HL-60 (cell line): ENCODE measurements at regions not wholly inside any gene's neighbourhood (a gene's known extent, or its start where the extent isn't known, plus 50 kb on each side); places are given as distances from the start of the nearest gene placed in this dataset.

ENCODE experiments used
- DNase-seq, 2 experiments: peaks; one replicate each; pipeline ENCODE4 v3.0.0-alpha.2; 2010 to 2020; ENCODE audit warnings: low read depth in 1 of 2, low spot score in 1 of 2
- H3K27ac ChIP-seq: fragments of 250-450 bp; sonication (Bioruptor Pico); replicated peaks from 2 replicates; pipeline ENCODE4 v1.5.1; 2020; ENCODE audit warnings: mild to moderate bottlenecking, moderate library complexity
- H3K27me3 ChIP-seq: fragments of 250-450 bp; sonication (Bioruptor Pico); 2 replicates; pipeline ENCODE4 v1.5.1; 2021; ENCODE audit warnings: mild to moderate bottlenecking, moderate library complexity; ENCODE audit not compliant: insufficient read depth, poor library complexity, severe bottlenecking
- H3K4me3 ChIP-seq: replicated peaks from 2 replicates; pipeline ENCODE4 v1.5.1; 2011; ENCODE audit warnings: mild to moderate bottlenecking, control low read depth, low read length; ENCODE audit not compliant: insufficient read depth
- GABPA ChIP-seq: IDR thresholded peaks from 2 replicates; pipeline ENCODE4 v1.6.1; 2012; ENCODE audit warnings: low read depth
- POLR2AphosphoS5 ChIP-seq: IDR thresholded peaks from 2 replicates; pipeline ENCODE4 v1.6.1; 2012; ENCODE audit warnings: low read depth
- SPI1 ChIP-seq: IDR thresholded peaks from 2 replicates; pipeline ENCODE4 v1.6.1; 2012; ENCODE audit warnings: low read depth, mild to moderate bottlenecking, borderline replicate concordance
- TF ChIP-seq, protein P1 (sequence below): IDR thresholded peaks from 2 replicates; pipeline ENCODE4 v1.6.1; 2012; ENCODE audit warnings: low read depth; ENCODE audit not compliant: insufficient replicate concordance
- TF ChIP-seq, protein P2 (sequence below): IDR thresholded peaks from one replicate; pipeline ENCODE4 v1.5.1; 2011; ENCODE audit warnings: low read length, control low read depth, inconsistent platforms; ENCODE audit not compliant: insufficient read depth

DNA sequence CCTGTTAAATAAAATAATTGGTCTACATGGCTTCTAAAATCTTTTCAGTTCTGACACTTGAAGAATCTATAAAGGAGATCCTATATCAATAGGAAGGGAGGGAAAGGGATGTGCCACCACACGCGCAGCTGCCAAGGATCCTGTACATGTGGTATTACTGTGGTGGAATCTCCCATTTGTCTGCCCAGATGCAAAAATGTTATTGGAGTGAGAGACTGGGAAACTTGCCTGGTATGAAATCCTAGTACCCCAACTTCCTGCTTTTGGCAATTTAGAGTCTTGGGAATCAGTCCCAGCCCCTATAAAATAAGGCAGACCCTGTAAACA, 81.9 kb upstream of the PICALM start:
- TF ChIP-seq, protein P1, sequence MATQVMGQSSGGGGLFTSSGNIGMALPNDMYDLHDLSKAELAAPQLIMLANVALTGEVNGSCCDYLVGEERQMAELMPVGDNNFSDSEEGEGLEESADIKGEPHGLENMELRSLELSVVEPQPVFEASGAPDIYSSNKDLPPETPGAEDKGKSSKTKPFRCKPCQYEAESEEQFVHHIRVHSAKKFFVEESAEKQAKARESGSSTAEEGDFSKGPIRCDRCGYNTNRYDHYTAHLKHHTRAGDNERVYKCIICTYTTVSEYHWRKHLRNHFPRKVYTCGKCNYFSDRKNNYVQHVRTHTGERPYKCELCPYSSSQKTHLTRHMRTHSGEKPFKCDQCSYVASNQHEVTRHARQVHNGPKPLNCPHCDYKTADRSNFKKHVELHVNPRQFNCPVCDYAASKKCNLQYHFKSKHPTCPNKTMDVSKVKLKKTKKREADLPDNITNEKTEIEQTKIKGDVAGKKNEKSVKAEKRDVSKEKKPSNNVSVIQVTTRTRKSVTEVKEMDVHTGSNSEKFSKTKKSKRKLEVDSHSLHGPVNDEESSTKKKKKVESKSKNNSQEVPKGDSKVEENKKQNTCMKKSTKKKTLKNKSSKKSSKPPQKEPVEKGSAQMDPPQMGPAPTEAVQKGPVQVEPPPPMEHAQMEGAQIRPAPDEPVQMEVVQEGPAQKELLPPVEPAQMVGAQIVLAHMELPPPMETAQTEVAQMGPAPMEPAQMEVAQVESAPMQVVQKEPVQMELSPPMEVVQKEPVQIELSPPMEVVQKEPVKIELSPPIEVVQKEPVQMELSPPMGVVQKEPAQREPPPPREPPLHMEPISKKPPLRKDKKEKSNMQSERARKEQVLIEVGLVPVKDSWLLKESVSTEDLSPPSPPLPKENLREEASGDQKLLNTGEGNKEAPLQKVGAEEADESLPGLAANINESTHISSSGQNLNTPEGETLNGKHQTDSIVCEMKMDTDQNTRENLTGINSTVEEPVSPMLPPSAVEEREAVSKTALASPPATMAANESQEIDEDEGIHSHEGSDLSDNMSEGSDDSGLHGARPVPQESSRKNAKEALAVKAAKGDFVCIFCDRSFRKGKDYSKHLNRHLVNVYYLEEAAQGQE, result no peak
- TF ChIP-seq GABPA, result no peak
- no peak for TF ChIP-seq POLR2AphosphoS5
- TF ChIP-seq, protein P2, sequence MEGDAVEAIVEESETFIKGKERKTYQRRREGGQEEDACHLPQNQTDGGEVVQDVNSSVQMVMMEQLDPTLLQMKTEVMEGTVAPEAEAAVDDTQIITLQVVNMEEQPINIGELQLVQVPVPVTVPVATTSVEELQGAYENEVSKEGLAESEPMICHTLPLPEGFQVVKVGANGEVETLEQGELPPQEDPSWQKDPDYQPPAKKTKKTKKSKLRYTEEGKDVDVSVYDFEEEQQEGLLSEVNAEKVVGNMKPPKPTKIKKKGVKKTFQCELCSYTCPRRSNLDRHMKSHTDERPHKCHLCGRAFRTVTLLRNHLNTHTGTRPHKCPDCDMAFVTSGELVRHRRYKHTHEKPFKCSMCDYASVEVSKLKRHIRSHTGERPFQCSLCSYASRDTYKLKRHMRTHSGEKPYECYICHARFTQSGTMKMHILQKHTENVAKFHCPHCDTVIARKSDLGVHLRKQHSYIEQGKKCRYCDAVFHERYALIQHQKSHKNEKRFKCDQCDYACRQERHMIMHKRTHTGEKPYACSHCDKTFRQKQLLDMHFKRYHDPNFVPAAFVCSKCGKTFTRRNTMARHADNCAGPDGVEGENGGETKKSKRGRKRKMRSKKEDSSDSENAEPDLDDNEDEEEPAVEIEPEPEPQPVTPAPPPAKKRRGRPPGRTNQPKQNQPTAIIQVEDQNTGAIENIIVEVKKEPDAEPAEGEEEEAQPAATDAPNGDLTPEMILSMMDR, result no peak
- no peak for TF ChIP-seq SPI1
- H3K27ac ChIP-seq, result no peak overlapping the region
- H3K4me3 ChIP-seq, result no peak overlapping the region
- no peak for DNase-seq
- no peaks in the 10 kb centered on the region for H3K27me3 ChIP-seq

DNA sequence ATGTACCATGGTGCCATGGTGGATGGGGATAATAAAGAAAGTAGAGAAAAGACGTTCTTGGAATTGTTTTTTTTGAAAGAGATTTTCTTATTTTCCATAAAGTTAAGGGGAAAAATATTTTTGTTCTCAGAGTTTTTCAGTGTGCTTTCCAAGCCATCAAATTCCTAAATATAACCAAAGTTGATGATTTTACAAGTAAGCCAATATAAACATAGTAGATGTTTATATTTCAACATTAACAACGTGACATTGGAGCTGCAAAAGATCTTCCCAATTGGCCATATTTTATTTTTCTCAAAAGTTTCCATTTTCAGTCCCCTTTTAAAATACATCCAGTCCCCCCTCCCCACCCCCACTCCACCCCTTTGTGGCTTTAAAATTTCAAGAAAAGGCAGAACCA, 80.9 kb upstream of the PICALM start:
- no peaks in the 10 kb centered on the region for H3K27me3 ChIP-seq
- no peak overlapping the region for H3K4me3 ChIP-seq
- no peak for DNase-seq
- TF ChIP-seq POLR2AphosphoS5 (no peak), GABPA (no peak), SPI1 (no peak)
- TF ChIP-seq, protein P1, result no peak
- TF ChIP-seq, protein P2, result no peak
- H3K27ac ChIP-seq, result no peak overlapping the region

DNA sequence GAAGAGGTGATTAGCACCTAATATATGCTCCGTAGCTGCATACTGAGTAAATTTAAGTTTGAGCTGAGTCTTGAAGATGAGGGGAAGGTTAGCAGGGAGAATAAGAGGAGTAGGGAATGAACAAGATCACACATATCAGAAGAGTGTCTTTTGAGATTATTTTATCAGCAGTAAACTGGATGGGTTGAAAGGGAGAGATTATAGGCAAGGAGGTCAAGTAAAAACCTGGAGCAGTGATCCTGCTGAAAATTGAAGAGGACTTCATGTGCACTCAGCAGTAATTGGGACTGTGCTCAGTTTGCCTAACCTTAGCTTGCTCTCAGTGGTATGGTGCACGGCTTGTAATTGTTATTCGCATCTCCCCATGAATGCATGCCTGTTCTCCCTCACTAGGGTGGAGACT, 79.5 kb upstream of the PICALM start:
- Histone ChIP-seq H3K27ac (no peak overlapping the region), H3K4me3 (no peak overlapping the region), H3K27me3 (no peaks in the 10 kb centered on the region)
- DNase-seq, result no peak
- no peak for TF ChIP-seq GABPA
- TF ChIP-seq SPI1, result no peak
- TF ChIP-seq, protein P1, result no peak
- no peak for TF ChIP-seq POLR2AphosphoS5
- TF ChIP-seq, protein P2, result no peak
